Kidney (tissue), 13 donors: ENCODE measurements at regions not wholly inside any gene's neighbourhood (a gene's known extent, or its start where the extent isn't known, plus 50 kb on each side); places are given as distances from the start of the nearest gene placed in this dataset.

Experiments
- DNase-seq, 5 donors: peaks; one replicate each; pipeline ENCODE4 v3.0.0-alpha.2; 2013 to 2020
- FAIRE-seq: peaks from 2 replicates; lab custom pipeline; 2012; peaks lifted over from hg19 to GRCh38; lab: Jason Lieb, UNC
- H3K27ac ChIP-seq, 2 donors: one replicate each; pipeline ENCODE4 v1.7.0; 2013; ENCODE audit warnings: low read depth in 2 of 2, low read length in 2 of 2, inconsistent platforms in 1 of 2
- H3K27me3 ChIP-seq: one replicate; pipeline ENCODE4 v1.7.1; 2013; ENCODE audit warnings: low read length, inconsistent platforms; ENCODE audit not compliant: control insufficient read depth, insufficient read depth
- H3K36me3 ChIP-seq, 3 donors: one replicate each; pipeline versions ENCODE4 v1.7.0 to v1.7.1; 2013; ENCODE audit warnings: low read length in 3 of 3, control low read depth in 1 of 3, inconsistent platforms in 1 of 3; ENCODE audit not compliant: insufficient read depth in 3 of 3, control insufficient read depth in 2 of 3
- H3K4me1 ChIP-seq, 3 donors: one replicate each; pipeline versions ENCODE4 v1.7.0 to v1.7.1; 2013; ENCODE audit warnings: low read length in 3 of 3, inconsistent platforms in 1 of 3, low read depth in 1 of 3; ENCODE audit not compliant: control insufficient read depth in 2 of 3, insufficient read depth in 2 of 3
- H3K4me3 ChIP-seq, 3 donors: one replicate each; pipeline versions ENCODE4 v1.7.0 to v1.8.1; 2013; ENCODE audit warnings: low read length in 3 of 3, control low read depth in 1 of 3, inconsistent platforms in 1 of 3
- H3K9ac ChIP-seq, 3 donors: one replicate each; pipeline versions ENCODE4 v1.7.0 to v1.7.1; 2013; ENCODE audit warnings: low read length in 3 of 3, control low read depth in 1 of 3, inconsistent platforms in 1 of 3
- H3K9me3 ChIP-seq, 3 donors: one replicate each; pipeline versions ENCODE4 v1.7.0 to v1.7.1; 2013; ENCODE audit warnings: low read length in 3 of 3, control low read depth in 1 of 3, inconsistent platforms in 1 of 3; ENCODE audit not compliant: control insufficient read depth in 2 of 3, insufficient read depth in 1 of 3
- CTCF ChIP-seq: IDR thresholded peaks from 3 replicates; pipeline ENCODE4 v1.5.1; 2012; ENCODE audit warnings: mild to moderate bottlenecking, moderate library complexity, borderline replicate concordance; ENCODE audit not compliant: insufficient read depth; ENCODE audit errors: extremely low read depth
- intact Hi-C: fragments of 100-400 bp; cut with DNase I; formaldehyde crosslinking; loops from one replicate; pipeline ENCODE4 v1.11.1; 2022
- donor health status: control.
- donor health status: control.
- donor health status: control.
- donor health status: control.
- donor health status: control.
- donor health status: DM: yes; HTN: yes; CAD: no.
- donor health status: Normal renal cell carcinoma (clear cell type).

GRCh38 chr3:193851941-193852674, 259.1 kb downstream of the OPA1 start:
- peaks cover 2 to 16% (median 11%) of the 10 kb centered on the region in 3 donors for H3K4me1 ChIP-seq
- no peak overlapping the region for H3K4me3 ChIP-seq
- H3K36me3 ChIP-seq: no peaks in the 10 kb centered on the region
- DNase-seq (peak in 4 of 5 donors; percentile 54 to 79 (median 66)), FAIRE-seq (no peak)
- H3K9ac ChIP-seq: no peak overlapping the region
- TF ChIP-seq CTCF: no peak
- H3K27ac ChIP-seq: peak overlapping the region in 1 of 2 donors; percentile 45
- no peaks in the 10 kb centered on the region for H3K27me3 ChIP-seq
- intact Hi-C loops: no loop called here
- no peaks in the 10 kb centered on the region for H3K9me3 ChIP-seq

GRCh38 chr3:193852901-193853300, 259.9 kb downstream of the OPA1 start:
- no peak for DNase-seq
- H3K4me3 ChIP-seq: no peak overlapping the region
- FAIRE-seq: no peak
- H3K27ac ChIP-seq: peak overlapping the region in 1 of 2 donors; percentile 18
- no peak for TF ChIP-seq CTCF
- H3K9ac ChIP-seq: no peak overlapping the region
- intact Hi-C loops: no loop called here
- H3K36me3 ChIP-seq: no peaks in the 10 kb centered on the region
- no peaks in the 10 kb centered on the region for H3K27me3 ChIP-seq
- H3K4me1 ChIP-seq: peaks cover 2 to 16% (median 11%) of the 10 kb centered on the region in 3 donors
- no peaks in the 10 kb centered on the region for H3K9me3 ChIP-seq

GRCh38 chr3:193853511-193854219, 260.7 kb downstream of the OPA1 start:
- H3K4me1 ChIP-seq: peaks cover 2 to 16% (median 11%) of the 10 kb centered on the region in 3 donors
- no peaks in the 10 kb centered on the region for H3K36me3 ChIP-seq
- H3K9me3 ChIP-seq: no peaks in the 10 kb centered on the region
- intact Hi-C loops: no loop called here
- H3K4me3 ChIP-seq: no peak overlapping the region
- no peak for TF ChIP-seq CTCF
- H3K9ac ChIP-seq: no peak overlapping the region
- no peak for DNase-seq
- H3K27ac ChIP-seq: peak overlapping the region in 1 of 2 donors; percentile 18
- no peak for FAIRE-seq
- no peaks in the 10 kb centered on the region for H3K27me3 ChIP-seq
